CD4-positive, CD25-positive, alpha-beta regulatory T cell (primary cell): ENCODE measurements at regions not wholly inside any gene's neighbourhood (a gene's known extent, or its start where the extent isn't known, plus 50 kb on each side); places are given as distances from the start of the nearest gene placed in this dataset.

Source experiments
- ATAC-seq, 2 donors: fragments of 150-1000 bp; cut with Tn5 transposase; one replicate each; pipeline ENCODE4 v1.10.0; 2021; ENCODE audit warnings: low read depth in 2 of 2, moderate number of reproducible peaks in 2 of 2, moderate library complexity in 1 of 2
- DNase-seq, 3 donors: peaks; one replicate each; pipeline versions ENCODE4 v3.0.0 to v3.0.0-alpha.2; 2012 to 2022; ENCODE audit warnings: mixed read lengths in 1 of 3
- H3K27ac ChIP-seq: one replicate; pipeline ENCODE4 v1.7.0; 2013; ENCODE audit warnings: mild to moderate bottlenecking, low read length; ENCODE audit not compliant: insufficient read depth, poor library complexity, severe bottlenecking
- H3K27me3 ChIP-seq: one replicate; pipeline ENCODE4 v1.7.0; 2013; ENCODE audit warnings: low read length; ENCODE audit not compliant: control insufficient read depth, insufficient read depth
- H3K36me3 ChIP-seq: one replicate; pipeline ENCODE4 v1.7.0; 2013; ENCODE audit warnings: mild to moderate bottlenecking, low read length, moderate library complexity; ENCODE audit not compliant: control insufficient read depth, insufficient read depth
- H3K4me1 ChIP-seq: 2 replicates; pipeline ENCODE4 v1.7.0; 2013; ENCODE audit warnings: mild to moderate bottlenecking, low read length; ENCODE audit not compliant: insufficient read depth, control insufficient read depth, poor library complexity, severe bottlenecking
- H3K4me3 ChIP-seq: one replicate; pipeline ENCODE4 v1.7.0; 2013; ENCODE audit warnings: low read depth, mild to moderate bottlenecking, low read length, moderate library complexity
- H3K9me3 ChIP-seq, 2 experiments: 1 replicate in 1 of 2; 2 replicates in 1 of 2; pipeline ENCODE4 v1.7.0; 2013; ENCODE audit warnings: low read length in 2 of 2, mild to moderate bottlenecking in 1 of 2, moderate library complexity in 1 of 2; ENCODE audit not compliant: control insufficient read depth in 2 of 2
- H3K27ac Mint-ChIP-seq, 3 donors: one replicate each; pipeline ENCODE4 v1.8.0; 2020 to 2022; ENCODE audit warnings: mild to moderate bottlenecking in 3 of 3, mixed read lengths in 3 of 3, moderate library complexity in 2 of 3
- H3K27me3 Mint-ChIP-seq: one replicate; pipeline ENCODE4 v1.8.0; 2022; ENCODE audit warnings: mild to moderate bottlenecking, mixed read lengths
- H3K36me3 Mint-ChIP-seq: one replicate; pipeline ENCODE4 v1.8.0; 2020; ENCODE audit warnings: mixed read lengths
- H3K4me1 Mint-ChIP-seq, 4 donors: one replicate each; pipeline ENCODE4 v1.8.0; 2020 to 2022; ENCODE audit warnings: mixed read lengths in 4 of 4, mild to moderate bottlenecking in 1 of 4
- H3K4me3 Mint-ChIP-seq, 4 donors: one replicate each; pipeline ENCODE4 v1.8.0; 2020 to 2022; ENCODE audit warnings: mild to moderate bottlenecking in 4 of 4, mixed read lengths in 4 of 4, moderate library complexity in 3 of 4
- H3K9me3 Mint-ChIP-seq, 7 donors: one replicate each; pipeline ENCODE4 v1.8.0; 2020 to 2022; ENCODE audit warnings: mixed read lengths in 7 of 7, mild to moderate bottlenecking in 3 of 7, moderate library complexity in 2 of 7

GRCh38 chr3:178152031-178152806 lies 384.0 kb upstream of the KCNMB2 start:
- ATAC-seq (no peak), DNase-seq (no peak)
- Mint-ChIP-seq H3K9me3 (no peaks in the 10 kb centered on the region), H3K4me3 (no peak overlapping the region), H3K36me3 (no peaks in the 10 kb centered on the region), H3K27ac (no peak overlapping the region), H3K4me1 (peaks cover 0 to 2% (median 0%) of the 10 kb centered on the region in 4 donors), H3K27me3 (peaks cover 7% of the 10 kb centered on the region)
- no peak overlapping the region for H3K27ac ChIP-seq
- H3K27me3 ChIP-seq: no peaks in the 10 kb centered on the region
- no peaks in the 10 kb centered on the region for H3K4me1 ChIP-seq
- no peak overlapping the region for H3K4me3 ChIP-seq
- no peaks in the 10 kb centered on the region for H3K36me3 ChIP-seq
- H3K9me3 ChIP-seq: no peaks in the 10 kb centered on the region

DNA sequence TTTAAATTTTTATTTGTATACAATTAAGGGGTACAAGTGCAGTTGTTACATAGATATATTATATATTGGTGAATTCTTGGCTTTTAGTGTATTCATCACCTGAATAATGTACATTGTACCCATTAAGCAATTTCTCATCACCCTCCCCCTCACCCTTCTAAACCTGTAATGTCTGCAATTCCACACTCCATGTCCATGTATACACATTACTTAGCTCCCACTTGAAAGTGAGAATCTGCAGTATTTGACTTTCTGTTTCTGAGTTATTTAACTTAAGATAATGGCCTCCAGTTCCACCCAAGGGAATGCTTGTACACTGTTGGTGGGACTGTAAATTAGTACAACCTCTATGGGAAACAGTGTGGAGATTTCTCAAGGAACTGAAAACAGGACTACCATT lies 383.2 kb upstream of the KCNMB2 start:
- Mint-ChIP-seq H3K36me3 (no peaks in the 10 kb centered on the region), H3K27me3 (peaks cover 7% of the 10 kb centered on the region), H3K4me1 (peaks cover 0 to 2% (median 0%) of the 10 kb centered on the region in 4 donors), H3K27ac (no peak overlapping the region), H3K4me3 (no peak overlapping the region), H3K9me3 (no peaks in the 10 kb centered on the region)
- Histone ChIP-seq H3K9me3 (no peaks in the 10 kb centered on the region), H3K4me1 (no peaks in the 10 kb centered on the region), H3K4me3 (no peak overlapping the region), H3K27me3 (no peaks in the 10 kb centered on the region), H3K36me3 (no peaks in the 10 kb centered on the region), H3K27ac (no peak overlapping the region)
- ATAC-seq (no peak), DNase-seq (no peak)

DNA sequence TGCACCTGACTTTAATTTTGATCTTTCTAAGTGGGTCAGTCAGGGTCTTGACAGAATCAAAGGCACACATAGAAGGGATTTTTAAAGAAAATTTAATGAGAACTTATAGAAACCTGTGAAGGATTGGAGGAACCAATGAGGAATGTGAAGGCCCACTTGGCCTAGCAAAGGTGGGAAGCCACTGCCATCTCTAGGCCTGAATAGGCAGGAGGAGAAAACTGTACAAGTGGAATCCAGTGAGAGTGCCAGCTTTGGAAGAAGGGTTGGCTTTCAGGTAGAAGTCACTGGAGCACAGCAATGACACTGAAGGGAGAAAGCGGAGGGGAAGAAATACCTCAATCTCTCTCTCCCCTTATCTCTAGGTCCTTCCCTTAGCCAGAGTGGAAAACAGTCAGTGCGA lies 380.7 kb upstream of the KCNMB2 start:
- Mint-ChIP-seq H3K27me3 (peaks cover 7% of the 10 kb centered on the region), H3K4me3 (peak overlapping the region in 1 of 4 donors; percentile 17), H3K9me3 (no peaks in the 10 kb centered on the region), H3K27ac (no peak overlapping the region), H3K4me1 (peaks cover 0 to 2% (median 0%) of the 10 kb centered on the region in 4 donors), H3K36me3 (no peaks in the 10 kb centered on the region)
- Histone ChIP-seq H3K27me3 (no peaks in the 10 kb centered on the region), H3K27ac (no peak overlapping the region), H3K4me3 (no peak overlapping the region), H3K36me3 (no peaks in the 10 kb centered on the region), H3K4me1 (no peaks in the 10 kb centered on the region), H3K9me3 (no peaks in the 10 kb centered on the region)
- no peak for ATAC-seq
- DNase-seq: no peak

DNA sequence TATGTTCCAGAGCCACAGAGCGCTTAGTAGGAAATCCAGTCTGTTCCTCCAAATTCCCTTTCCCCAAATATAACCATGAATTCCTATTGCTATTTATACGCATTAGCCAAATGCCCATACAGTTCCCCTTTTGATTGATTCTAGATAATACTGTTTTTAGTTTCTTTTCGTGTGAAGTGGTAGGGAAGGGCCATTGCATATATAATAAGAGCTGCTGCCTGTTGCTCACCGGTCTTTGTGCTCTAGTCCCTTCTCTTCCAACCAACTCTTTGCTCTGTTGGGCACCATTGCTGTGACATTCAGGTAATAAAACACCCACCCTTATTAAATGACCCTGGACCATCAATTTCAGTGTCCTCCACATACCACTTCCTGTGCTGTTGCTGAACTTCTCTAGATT lies 379.9 kb upstream of the KCNMB2 start:
- Histone ChIP-seq H3K27ac (no peak overlapping the region), H3K27me3 (no peaks in the 10 kb centered on the region), H3K4me3 (no peak overlapping the region), H3K9me3 (no peaks in the 10 kb centered on the region), H3K4me1 (no peaks in the 10 kb centered on the region), H3K36me3 (no peaks in the 10 kb centered on the region)
- no peak overlapping the region for H3K4me3 Mint-ChIP-seq
- H3K4me1 Mint-ChIP-seq: peaks cover 0 to 2% (median 0%) of the 10 kb centered on the region in 4 donors
- no peak for DNase-seq
- no peaks in the 10 kb centered on the region for H3K36me3 Mint-ChIP-seq
- peak overlapping the region in 1 of 3 donors; percentile 27 for H3K27ac Mint-ChIP-seq
- H3K9me3 Mint-ChIP-seq: no peaks in the 10 kb centered on the region
- no peak for ATAC-seq
- H3K27me3 Mint-ChIP-seq: peaks cover 7% of the 10 kb centered on the region

- H3K4me3 Mint-ChIP-seq: no peak overlapping the region
- peaks cover 0 to 1% (median 0%) of the 10 kb centered on the region in 7 donors for H3K9me3 Mint-ChIP-seq
- no peaks in the 10 kb centered on the region for H3K9me3 ChIP-seq
- no peak overlapping the region for H3K4me3 ChIP-seq
- no peaks in the 10 kb centered on the region for H3K36me3 ChIP-seq
- H3K27ac Mint-ChIP-seq: no peak overlapping the region
- H3K4me1 Mint-ChIP-seq: peaks cover 0 to 2% (median 0%) of the 10 kb centered on the region in 4 donors
- H3K36me3 Mint-ChIP-seq: no peaks in the 10 kb centered on the region
- no peaks in the 10 kb centered on the region for H3K27me3 ChIP-seq
- no peaks in the 10 kb centered on the region for H3K4me1 ChIP-seq
- ATAC-seq (no peak), DNase-seq (no peak)
- H3K27me3 Mint-ChIP-seq: no peaks in the 10 kb centered on the region
- no peak overlapping the region for H3K27ac ChIP-seq
Measured at GRCh38 chr3:178159691-178160220, 376.5 kb upstream of the KCNMB2 start.

DNA sequence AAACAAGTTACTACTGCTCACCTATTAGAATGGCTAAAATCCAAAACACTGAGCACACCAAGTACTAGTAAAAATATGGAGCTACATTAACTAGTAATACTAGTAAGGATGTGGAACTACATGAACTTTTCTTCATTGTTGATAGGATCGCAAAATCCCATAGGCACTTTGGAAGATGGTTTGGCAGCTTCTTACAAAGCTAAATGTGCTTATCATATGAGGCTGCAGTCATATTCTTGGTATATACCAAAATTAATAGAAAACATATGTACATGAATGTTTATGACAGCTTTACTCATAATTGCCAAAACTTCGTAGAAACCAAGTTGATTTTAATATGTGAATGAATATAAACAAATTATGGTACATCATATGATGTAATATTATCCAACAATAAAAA lies 366.8 kb upstream of the KCNMB2 start:
- Mint-ChIP-seq H3K27ac (no peak overlapping the region), H3K4me3 (no peak overlapping the region), H3K4me1 (no peaks in the 10 kb centered on the region), H3K27me3 (no peaks in the 10 kb centered on the region), H3K9me3 (peaks cover 0 to 1% (median 0%) of the 10 kb centered on the region in 7 donors), H3K36me3 (no peaks in the 10 kb centered on the region)
- no peaks in the 10 kb centered on the region for H3K36me3 ChIP-seq
- no peaks in the 10 kb centered on the region for H3K9me3 ChIP-seq
- peaks cover 4% of the 10 kb centered on the region for H3K27me3 ChIP-seq
- ATAC-seq: no peak
- no peak overlapping the region for H3K4me3 ChIP-seq
- H3K27ac ChIP-seq: no peak overlapping the region
- DNase-seq: no peak
- no peaks in the 10 kb centered on the region for H3K4me1 ChIP-seq

DNA sequence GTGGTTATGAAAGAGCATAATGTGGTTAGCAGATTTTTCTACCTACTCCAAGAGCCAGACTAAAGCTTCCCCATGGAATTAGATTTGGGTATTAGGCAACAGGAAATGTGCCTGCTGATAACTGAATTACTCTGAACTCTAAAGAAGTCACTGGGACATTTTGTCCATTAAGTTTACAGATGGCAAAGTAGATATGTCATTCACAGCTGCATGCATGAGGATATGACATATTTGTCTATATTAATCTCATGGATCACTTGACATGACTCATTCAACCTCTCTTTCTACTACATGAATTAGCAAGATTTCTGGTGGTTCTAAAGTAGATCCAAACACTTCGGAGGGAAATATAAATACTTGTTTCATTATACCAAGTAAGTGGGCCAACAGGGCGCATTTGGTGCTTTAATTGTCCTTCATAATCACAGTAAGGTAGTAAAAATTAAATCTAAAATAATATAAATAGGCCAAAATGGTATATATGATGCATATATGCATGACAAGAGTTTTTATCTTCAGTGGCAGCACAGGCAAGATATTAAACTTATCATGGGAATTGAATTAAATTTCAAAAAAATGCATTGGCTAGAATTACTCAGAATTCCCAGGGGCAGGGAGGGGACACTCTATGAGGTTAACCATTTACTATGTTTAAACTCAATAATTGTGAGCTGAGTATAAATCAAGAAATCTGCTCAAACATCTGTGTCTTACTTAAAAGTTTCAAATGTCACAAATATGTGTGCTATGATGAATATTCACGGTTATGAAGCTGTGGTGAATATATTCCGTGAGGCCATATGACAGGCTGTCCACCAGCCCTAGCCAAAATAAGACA lies 365.3 kb upstream of the KCNMB2 start:
- Histone ChIP-seq H3K36me3 (no peaks in the 10 kb centered on the region), H3K9me3 (no peaks in the 10 kb centered on the region), H3K27me3 (peaks cover 4% of the 10 kb centered on the region), H3K4me3 (no peak overlapping the region), H3K4me1 (no peaks in the 10 kb centered on the region), H3K27ac (no peak overlapping the region)
- H3K9me3 Mint-ChIP-seq: no peaks in the 10 kb centered on the region
- DNase-seq (no peak), ATAC-seq (peak in 1 of 2 donors; percentile 18)
- no peaks in the 10 kb centered on the region for H3K36me3 Mint-ChIP-seq
- H3K27ac Mint-ChIP-seq: no peak overlapping the region
- H3K4me3 Mint-ChIP-seq: no peak overlapping the region
- H3K27me3 Mint-ChIP-seq: no peaks in the 10 kb centered on the region
- H3K4me1 Mint-ChIP-seq: no peaks in the 10 kb centered on the region
